GF-D8 (cell line): ENCODE measurements at regions not wholly inside any gene's neighbourhood (a gene's known extent, or its start where the extent isn't known, plus 50 kb on each side); places are given as distances from the start of the nearest gene placed in this dataset.
A peak's percentile ranks its signal among the peaks of the same experiment; 100 is the strongest.

Experiments
- DNase-seq: peaks from one replicate; lab custom pipeline; 2025; lab: John Stamatoyannopoulos, UW

DNA sequence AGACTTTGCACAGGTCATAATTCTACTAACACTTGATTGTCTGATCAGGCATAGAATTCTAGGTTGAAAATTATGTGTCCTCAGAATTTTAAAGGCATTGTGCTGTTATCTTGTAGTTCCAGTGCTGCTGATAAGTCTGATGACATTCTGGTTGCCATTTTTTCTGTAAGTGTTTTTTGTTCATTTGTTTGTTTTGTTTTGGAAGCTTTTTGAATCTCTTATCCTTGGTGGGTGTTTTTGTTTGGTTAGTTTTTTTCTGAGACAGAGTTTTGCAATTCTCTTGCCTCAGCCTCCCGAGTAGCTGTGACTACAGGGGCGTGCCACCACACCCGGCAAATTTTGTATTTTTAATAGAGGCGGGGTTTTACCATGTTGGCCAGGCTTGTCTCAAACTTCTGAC is 178.9 kb downstream of the CCDC71L start:
- DNase-seq = no peak

DNA sequence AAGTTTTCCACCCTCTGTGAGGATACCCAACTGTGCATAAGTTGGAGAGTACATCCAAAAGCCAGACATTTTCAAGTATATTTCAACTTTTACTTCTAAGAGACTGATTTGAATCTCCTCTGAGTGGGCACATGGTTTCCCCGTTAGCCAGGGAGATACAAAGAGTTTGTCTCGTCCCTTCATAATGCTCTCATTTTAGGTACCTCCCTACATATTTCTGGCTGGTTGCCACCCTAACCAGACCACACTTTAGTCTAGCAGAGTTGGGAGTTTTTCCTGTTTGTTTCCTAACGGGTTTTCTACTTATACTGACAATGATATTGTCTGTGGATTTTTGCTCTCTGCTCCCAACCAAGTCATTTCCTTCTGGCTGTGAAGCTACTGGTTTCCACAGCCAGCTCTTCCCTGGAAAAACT is 180.3 kb downstream of the CCDC71L start:
- DNase-seq = no peak

DNA sequence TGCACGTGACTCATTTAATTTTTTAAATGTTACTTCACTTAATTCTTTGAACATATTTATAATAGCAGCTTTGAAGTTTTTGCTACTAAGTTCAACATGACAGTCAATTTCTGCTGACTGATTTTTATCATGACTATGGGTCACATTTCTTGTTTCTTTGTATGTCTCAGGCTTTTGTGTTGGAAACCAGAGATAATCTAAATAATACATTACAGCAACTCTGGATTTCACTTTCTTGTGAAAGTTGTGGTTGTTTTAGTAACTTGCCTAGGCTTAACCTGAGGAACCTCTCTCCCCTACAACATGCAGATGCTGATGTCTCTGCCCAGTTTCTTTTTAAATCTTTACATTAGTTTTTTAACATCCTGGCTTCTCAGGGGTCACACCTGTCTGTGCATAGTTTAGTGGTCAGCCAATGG is 180.8 kb downstream of the CCDC71L start:
- DNase-seq = no peak

DNA sequence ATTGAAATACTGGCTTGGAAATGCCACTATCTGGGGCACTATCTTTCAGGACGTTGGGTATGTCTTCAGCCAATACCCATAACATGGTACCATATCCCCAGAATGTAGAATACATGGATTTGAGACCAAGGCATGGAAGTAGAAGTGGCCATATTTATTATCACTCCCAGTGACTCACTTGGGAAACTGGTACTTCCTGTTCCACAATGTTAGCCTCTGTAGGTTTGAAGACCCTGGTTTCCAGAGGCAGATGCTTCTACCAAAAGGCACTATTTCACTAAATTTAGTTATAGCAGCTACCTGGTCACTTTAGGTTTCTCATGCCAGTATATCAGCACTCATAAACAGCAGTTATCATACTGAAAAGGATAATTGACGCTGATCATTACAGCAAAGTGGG is 184.2 kb downstream of the CCDC71L start:
- DNase-seq = no peak

DNA sequence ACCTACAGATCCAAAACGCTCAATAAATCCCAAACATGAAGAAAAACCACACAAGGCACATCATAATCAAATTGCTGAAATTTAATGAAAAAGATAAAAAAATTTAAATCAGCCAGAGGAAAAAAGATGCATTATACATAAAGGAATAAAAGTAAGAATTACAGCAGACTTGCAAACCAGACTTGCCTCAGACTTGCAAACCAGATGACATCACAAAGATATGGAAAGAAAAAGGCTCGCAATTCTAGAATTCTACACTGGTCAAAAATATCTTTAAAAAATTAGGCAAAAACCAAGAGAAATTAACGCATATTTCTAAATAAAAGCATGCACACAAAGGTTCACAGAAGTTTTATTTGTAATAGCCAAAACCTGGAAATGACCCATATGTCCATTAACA is 188.0 kb upstream of the NAMPT start:
- no peak for DNase-seq

DNA sequence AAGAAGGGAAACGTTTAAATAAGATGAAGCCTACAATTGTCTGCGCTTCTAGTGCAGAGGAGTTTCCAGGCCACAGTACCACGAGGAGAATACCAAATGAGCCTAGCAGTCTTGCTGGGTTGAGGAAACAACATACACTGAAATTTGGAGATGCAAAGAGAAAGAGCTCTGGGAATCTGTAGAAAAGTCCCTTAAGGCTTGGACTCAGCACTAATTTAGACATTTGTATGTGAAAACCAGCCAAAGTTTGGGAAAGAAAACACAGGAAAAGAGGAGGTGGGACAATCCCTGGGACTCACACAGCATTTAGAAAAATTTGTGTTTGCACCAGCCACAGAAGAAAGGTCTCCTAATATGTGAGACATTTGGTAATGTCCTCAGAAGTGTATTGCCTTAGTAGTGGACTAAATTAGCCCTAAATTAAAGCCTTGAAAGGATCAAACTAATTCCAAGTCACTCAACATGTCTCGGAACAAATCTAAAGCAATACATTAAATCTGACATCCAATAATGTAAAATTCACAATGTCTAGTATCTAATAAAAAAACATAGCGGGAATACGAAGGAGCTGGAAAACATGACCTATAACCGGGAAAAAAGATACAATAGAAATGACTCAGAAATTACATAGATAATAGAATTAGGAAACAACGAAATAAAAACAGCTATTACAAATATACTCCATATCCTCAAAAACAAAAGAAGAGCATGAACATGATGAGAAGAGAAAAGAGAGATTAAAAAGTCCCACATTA is 187.1 kb upstream of the NAMPT start:
- DNase-seq = no peak

DNA sequence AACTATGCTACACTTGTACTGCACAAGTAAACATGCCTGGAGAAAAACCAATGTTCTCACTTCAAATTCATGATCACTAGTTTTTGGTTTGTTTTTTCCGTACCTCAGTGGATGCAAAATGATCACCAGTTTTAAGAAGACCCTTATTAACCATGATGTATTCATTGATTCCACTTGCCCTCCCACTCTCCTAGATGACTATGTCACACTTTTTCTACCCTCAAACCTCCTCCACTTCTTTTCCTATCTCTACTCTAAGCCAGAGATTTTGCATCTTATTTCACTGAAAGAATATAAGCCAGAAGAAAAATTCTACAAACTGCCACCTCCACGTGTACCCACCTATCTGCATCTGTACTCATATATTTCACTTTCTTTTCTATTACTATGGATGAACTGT is 186.2 kb upstream of the NAMPT start:
- no peak for DNase-seq

DNA sequence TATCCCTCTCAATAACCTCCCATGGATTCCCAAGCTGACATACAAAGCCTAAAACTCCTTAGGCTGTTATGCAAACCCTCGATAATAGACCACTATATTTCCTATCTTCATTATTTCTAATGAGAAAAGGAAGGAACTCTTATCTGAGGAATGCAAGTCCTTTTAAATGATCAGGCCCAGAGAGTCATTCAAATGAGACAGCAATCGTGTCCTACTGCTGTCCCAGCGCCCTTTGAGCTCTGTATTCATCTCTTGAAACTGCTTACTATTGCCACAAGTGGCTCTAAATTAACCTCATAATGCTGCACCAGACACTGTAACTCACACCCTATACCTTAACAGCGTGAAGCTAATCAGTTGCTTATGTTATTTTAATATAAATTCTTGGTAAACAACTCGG is 182.1 kb upstream of the NAMPT start:
- DNase-seq = no peak

DNA sequence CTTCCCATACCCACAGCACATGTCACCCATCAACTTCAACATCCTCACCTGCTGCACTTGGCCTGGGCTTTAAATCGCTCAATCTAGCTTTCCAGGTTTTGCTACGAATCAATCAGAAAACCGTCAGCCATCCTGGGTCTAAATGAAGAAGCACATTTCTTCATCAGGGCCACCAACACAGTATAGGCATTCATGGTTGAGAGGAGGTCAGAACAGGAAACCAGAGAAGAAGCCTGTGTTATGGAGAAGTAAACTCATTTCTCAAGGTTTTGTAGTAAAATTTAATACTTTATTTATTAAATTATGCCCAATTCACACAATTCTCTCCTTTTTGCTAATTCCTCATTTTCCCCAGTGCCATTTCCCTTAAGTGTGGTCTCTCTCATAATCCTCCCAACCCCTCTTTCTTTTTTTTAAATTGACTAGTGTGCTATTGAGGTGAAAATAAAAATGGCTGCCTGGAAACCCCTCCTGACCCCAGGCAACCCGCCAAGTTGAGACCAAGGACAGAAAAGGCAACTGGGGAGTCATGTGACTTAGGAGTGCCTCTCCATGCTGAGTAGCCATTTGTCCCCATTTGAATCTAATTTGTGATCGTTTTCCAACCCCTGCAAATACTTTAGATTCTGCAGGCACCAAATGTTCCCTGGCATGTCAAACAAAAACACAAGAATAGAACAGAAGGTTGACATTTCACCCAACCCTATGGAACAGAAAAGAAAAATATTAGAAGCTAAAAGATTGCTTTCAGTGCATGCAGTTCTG is 181.1 kb upstream of the NAMPT start:
- DNase-seq = no peak

DNA sequence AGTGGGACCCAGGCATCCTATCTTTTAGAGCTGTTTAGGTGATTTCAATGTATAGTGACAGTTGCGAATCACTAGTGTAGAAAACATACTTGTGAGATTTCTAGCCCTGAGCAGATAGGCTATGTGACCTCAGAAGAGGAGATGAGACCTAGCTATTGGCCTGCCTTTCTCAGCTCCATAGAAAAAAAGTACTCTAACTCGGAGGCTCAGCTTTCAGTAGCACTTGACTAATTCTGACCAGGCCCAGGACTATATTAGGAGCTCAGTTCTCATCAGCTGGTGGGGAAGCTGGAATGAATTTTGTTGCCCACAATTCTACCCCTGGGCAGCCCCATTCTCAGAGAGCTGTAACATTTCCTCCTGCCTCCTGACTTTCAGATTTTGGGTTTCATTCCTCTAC is 179.9 kb upstream of the NAMPT start:
- no peak for DNase-seq

DNA sequence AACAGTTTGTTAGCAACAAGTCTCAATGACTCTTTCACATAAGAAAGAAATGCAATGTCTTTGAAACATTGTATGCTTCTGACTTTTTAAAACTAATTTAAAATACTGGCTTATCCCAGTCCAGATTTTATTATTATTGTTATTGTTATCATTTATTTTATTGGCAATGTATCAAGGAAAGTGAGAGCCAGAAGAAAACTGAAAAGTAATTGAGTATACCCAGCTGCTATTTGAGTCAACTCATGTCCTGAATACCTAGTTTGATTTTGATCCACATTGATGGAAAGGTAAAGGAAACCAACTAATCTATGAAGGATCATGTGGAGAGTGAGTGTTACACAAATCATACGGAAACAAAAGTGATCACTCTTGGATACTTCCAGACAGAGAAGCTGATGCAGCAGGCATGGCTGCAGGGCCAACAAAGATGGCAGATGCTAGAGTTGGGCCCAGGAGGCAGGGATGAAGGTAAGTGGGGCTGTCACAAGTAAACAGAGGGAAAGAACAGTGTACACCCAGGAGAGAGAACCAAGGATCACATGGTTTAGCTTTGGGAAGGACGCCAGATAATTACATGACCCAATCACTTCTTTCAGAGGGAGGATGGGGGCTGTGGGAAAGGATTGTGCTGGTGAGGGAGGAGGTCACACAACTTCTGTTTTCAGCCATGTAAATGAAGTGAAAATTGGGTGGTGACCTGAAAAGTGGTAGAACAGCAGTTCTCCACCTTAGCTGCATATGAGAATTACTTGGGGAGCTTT is 179.2 kb upstream of the NAMPT start:
- no peak for DNase-seq

DNA sequence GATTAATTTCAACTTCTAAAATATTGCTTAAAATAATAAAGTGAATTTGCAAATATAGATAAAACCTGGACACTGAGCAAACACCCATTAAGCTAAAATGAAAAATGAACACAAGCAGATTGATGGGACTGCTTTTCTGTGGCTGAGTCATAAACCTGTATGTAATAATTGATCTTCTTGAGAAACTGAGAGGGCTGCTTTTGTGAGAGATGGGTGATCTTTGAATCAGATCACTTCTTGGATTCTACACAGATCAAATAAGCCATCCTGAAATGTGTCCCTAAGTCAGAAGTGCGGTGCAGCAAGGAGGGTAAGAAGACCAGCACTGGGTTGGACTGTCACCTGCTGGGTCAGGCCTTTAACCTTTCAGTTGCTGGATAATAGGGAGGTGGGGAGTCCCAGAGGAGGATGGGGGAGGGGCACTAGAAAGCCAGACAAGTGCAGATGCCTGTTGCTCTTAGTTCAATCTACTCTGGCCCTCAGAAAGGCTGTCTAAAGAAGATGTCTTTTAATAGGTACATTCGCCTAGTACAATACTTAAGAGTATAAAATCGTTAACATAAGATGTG is 178.2 kb upstream of the NAMPT start:
- no peak for DNase-seq

DNA sequence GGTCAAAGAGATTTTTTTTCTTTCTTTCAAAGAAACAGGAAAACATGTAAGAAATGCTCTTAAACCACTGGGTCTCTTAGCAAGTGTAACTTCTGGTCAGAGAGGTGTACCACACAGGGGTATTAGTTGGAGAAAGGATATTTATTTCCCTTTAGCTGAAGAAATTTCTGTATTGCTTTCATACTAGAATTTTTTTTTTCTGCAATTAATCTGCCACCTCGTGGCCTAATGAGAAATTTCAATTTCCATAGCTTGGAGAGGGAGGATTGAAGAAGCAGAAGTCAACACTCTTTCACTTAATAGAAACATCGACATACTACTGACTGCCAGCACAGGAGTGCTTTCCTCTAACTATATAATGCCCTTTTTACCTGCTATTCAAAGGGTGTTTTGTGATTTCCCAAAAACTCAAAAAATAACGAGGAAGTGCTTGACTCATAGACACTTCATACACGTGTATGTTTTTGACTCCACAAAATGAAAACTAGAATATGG is 177.6 kb upstream of the NAMPT start:
- DNase-seq = peak; percentile 7

DNA sequence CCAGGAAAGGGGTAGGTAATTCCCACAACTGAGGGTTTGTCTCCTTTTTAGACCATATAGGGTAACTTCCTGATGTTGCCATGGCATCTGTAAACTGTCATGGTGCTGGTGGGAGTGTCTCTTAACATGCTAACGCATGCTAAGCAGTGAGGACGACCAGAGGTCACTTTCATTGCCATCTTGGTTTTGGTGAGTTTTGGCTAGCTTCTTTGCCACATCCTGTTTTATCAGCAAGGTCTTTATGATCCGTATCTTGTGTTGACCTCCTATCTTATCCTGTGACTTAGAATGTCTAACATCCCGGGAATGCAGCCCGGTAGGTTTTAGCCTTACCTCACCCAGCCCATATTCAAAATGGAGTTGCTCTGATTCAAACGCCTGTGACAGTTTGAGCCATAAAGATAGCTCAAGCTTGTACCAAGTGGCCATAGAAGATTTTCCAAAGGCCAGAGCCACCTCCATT is 176.0 kb upstream of the NAMPT start:
- DNase-seq = no peak

DNA sequence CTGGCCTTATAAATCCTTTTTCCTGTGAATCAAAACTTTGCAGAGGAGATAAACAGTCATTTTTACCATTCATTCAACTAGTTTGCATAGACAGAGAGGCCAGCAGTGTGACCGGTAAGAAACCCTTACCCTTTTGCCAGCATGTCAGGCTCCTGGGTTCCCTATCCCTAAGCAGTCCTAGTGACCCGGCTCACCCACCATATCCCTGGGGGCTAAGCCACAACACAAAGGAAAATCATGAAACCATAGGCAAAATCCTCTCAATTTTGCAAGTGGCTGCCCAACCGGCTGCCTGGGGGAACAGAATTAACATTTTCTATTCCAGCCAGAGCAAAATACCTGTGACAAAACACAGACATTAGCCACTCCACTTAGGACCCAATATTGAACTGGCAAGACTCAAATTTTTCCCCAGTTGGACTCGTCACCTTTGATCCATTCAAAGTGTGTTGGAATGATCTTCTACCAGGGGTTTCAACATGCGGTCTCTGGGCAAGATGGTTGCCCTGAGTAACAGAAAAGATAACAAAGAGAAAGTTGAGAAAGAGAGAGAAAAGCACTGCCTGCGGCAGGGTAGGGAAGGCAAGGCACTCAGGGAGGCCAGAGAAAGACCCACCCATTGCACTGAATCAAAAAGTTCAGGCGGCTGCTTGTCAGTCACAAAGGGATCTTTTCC is 174.8 kb upstream of the NAMPT start:
- no peak for DNase-seq

DNA sequence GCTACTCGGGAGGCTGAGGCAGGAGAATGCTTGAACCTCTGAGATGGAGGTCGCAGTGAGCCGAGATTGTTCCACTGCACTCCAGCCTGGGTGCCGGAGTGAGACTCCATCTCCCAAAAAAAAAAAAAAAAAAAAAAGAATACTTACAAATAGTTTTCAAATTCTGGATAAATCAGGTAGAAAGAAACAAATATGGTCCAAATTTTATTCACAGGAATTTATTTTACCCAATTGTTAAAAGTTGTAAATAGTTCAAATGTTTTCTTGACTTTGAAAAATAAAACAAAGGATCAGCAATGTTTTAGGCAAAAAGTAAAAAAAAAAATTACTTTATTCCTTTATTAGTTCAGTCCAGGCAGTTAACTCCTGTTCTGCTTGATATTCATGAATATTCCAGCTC is 172.9 kb upstream of the NAMPT start:
- no peak for DNase-seq

DNA sequence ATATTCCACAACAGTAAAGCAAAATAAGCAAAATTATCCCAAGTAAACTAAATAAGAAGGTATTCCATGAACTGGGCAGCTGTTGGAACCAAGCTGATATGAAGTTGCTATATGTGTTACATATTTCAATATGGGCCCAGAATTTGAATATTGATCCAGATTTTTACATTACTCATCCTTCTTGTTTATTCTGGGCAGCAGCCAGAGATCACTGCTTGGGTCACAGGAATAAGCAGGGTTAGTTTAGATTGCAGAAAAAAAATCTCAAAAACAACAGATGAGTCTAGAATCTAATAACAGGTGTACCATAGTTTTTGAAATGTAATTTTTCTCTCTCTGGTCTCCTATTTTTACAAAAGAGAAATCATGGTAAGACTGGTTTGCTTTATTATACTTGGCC is 171.5 kb upstream of the NAMPT start:
- no peak for DNase-seq

DNA sequence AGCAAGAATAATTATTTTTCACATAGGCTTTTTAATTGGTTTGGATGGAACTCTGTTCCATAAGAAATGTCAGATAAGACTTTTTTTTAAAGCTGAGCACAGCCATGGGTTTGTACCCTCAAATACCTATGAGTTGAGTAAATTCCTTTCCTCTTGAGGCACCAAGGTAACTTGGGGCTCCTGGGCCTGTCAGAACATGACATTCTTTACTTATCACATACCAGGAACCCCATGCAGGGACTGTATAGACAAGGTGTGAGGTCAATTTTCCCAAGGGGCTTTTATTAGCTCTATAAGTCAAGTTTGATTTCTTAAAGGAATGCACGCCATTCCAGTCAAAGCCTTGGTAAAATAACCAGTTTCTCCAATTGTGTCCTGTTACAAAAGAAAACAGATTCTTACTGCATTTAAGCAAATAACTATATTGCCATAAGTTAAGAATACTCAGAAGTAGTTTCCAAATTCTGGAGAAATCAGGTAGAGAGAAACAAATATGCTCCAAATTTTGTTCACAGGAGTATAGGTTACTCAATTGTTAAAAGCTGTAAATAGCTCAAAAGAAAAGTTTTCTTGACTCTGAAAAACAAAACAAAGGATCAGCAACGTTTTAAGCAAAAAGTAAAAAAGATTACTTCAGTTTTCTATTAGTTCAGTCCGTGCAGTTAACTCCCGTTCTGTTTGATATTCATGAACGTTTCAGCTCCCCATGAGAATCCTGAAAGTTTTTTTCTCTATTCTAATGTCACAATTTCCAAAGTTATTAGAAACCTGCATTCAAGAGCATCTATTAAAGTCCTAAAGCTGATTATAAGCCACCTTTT is 167.5 kb upstream of the NAMPT start:
- no peak for DNase-seq

DNA sequence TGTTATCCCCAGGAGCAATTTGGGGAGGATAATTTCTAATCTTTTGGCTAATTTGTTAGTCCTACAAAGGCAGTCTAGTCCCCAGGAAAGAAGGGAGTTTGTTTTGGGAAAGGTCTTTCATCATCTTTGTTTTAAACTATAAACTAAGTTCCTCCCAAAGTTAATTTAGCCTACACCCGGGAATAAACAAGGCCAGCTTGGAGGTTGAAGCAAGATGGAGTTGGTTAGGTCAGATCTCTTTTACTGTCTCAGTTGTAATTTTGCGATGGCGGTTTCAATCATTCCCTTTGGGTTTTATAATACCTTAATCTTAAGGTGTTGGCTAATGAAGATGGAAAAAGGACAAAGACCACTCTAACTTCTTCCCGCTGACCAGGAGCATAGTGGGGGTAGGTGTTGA is 166.4 kb upstream of the NAMPT start:
- DNase-seq = no peak

DNA sequence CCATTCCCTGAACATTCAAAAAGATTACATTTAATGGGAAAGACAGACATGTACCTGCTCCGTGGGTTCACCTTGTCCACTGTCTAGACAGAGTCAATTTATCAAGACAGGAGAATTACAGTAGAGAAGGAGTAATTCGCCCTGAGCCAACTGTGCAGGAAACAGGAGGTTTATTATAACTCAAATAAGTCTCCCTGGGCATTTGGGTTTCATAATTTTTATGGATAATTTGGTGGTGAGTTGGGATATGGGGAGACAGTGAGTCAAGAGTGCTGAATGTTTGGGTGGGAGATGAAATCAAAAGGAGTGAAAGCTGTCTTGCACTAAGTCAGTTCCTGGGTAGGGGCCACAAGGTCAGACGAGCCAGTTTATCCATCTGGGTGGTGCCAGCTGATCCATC is 165.9 kb upstream of the NAMPT start:
- DNase-seq = no peak
